ENCODE measurements at regions not wholly inside any gene's neighbourhood (a gene's known extent, or its start where the extent isn't known, plus 50 kb on each side); places are given as distances from the start of the nearest gene placed in this dataset.

GRCh38 chr14:101062065-101062450 is 158.5 kb upstream of the RTL1 start (continued):
- TF ChIP-seq ZNF274 (IDR thresholded peaks at IDR 0.05; ENCODE audit: low read depth, low read length) (no peak), SP1 (IDR thresholded peaks at IDR 0.05; ENCODE audit: low read depth) (no peak), ATF3 (IDR thresholded peaks at IDR 0.05) (no peak), ZBTB33 (IDR thresholded peaks at IDR 0.05; ENCODE audit: extremely low read depth, insufficient replicate concordance, low read length) (no peak)

GRCh38 chr14:101062601-101063000 is 159.1 kb upstream of the RTL1 start:
- Histone ChIP-seq H3K4me2 (ENCODE audit: low read length) (no peak overlapping the region), H3K9ac (ENCODE audit: low read length) (no peak overlapping the region), H4K20me1 (ENCODE audit: insufficient read depth) (no peaks in the 10 kb centered on the region), H3K79me2 (ENCODE audit: insufficient read depth, low read length) (no peaks in the 10 kb centered on the region), H3K27ac (ENCODE audit: low read depth, low read length) (no peak overlapping the region), H3K4me1 (ENCODE audit: control insufficient read depth in 1 of 2, insufficient read depth in 2 of 2, low read length in 2 of 2) (0 out of 4 replicates have a peak, but pooled peaks cover 0 to 3% of the 10 kb centered on the region in 2 experiments), H3K4me3 (replicated peaks in 1 of 2; ENCODE audit: low read depth in 1 of 2, low read length in 2 of 2) (no peak overlapping the region), H3K27me3 (ENCODE audit: insufficient read depth, low read length) (no peaks in the 10 kb centered on the region), H3K36me3 (ENCODE audit: control insufficient read depth in 1 of 2, insufficient read depth in 2 of 2, low read length in 2 of 2) (no peaks in the 10 kb centered on the region), H2AFZ (ENCODE audit: low read depth, low read length, poor library complexity, severe bottlenecking) (no peak overlapping the region), H3K9me3 (ENCODE audit: control insufficient read depth in 1 of 2, insufficient read depth in 1 of 2, low read depth in 1 of 2, low read length in 2 of 2) (peaks cover under 1 to 6% of the 10 kb centered on the region in 2 experiments; a peak in 3 of 4 replicates), H3K9me2 (ENCODE audit: insufficient read depth) (no peaks in the 10 kb centered on the region)
- ChIA-PET CTCF (no interaction called here), RAD21 (ENCODE audit: low non-redundant PET in 1 of 2, low total read pairs in 2 of 2, uncharacterized antibody in 2 of 2, unreplicated experiment in 2 of 2) (no interaction called here), POLR2A (no interaction called here)
- TF ChIP-seq EZH2 (IDR thresholded peaks at IDR 0.05) (no peak), SIN3A (IDR thresholded peaks at IDR 0.05; ENCODE audit: low read depth) (no peak), REST (IDR thresholded peaks at IDR 0.05; ENCODE audit: low read depth) (no peak), POLR2A (IDR thresholded peaks at IDR 0.05; ENCODE audit: borderline replicate concordance, extremely low read depth, insufficient read depth, insufficient read length) (no peak), ZNF274 (IDR thresholded peaks at IDR 0.05; ENCODE audit: low read depth, low read length) (no peak), CTCF (IDR thresholded peaks at IDR 0.05 in 2 of 3, conservative IDR thresholded peaks at IDR 0.05 in 1 of 3; ENCODE audit: borderline replicate concordance in 1 of 3, insufficient read depth in 1 of 3, low read depth in 2 of 3, low read length in 2 of 3) (no peak), EGR1 (IDR thresholded peaks at IDR 0.05; ENCODE audit: low read depth) (no peak), RAD21 (IDR thresholded peaks at IDR 0.05; ENCODE audit: low read depth) (no peak), ZBTB33 (IDR thresholded peaks at IDR 0.05; ENCODE audit: extremely low read depth, insufficient replicate concordance, low read length) (no peak), SRF (IDR thresholded peaks at IDR 0.05; ENCODE audit: low read depth) (no peak), ATF3 (IDR thresholded peaks at IDR 0.05) (no peak)
- DNase-seq (ENCODE audit: low read depth, low spot score) (no peak), ATAC-seq (no peak)
- no TSS peak for BruUV-seq (replicated peaks)
- intact Hi-C loops (cut with micrococcal nuclease) = no loop called here
